Stimulated activated CD8-positive, alpha-beta memory T cell treated with anti-CD3 and anti-CD28 coated beads, Interleukin-15, amount 100 ng/mL, for 48 hours (primary cell): ENCODE measurements at regions not wholly inside any gene's neighbourhood (a gene's known extent, or its start where the extent isn't known, plus 50 kb on each side); places are given as distances from the start of the nearest gene placed in this dataset.

Source experiments
- DNase-seq, 2 donors: peaks; one replicate each; pipeline ENCODE4 v3.0.0-alpha.2; 2020; ENCODE audit warnings: low read depth in 2 of 2

DNA sequence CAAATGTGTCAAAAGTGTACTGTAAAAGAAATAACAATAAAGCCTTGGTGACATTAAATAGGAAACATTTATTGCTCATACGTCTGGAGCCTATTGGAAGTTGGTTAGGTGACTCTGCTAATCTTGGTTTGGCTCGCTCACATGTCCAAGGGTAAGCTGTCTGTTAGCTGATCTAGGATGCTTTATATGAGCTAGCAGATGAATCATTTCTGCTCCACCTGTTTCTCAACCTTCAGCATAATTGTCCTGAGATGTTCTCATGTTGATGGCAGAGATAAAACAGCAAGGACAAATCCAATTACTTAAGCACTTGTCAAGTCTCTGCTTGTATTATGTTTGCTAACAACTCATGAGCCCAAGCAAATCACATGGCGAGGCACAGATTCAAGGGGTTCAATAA, 56.0 kb upstream of the CD53 start:
- no peak for DNase-seq

DNA sequence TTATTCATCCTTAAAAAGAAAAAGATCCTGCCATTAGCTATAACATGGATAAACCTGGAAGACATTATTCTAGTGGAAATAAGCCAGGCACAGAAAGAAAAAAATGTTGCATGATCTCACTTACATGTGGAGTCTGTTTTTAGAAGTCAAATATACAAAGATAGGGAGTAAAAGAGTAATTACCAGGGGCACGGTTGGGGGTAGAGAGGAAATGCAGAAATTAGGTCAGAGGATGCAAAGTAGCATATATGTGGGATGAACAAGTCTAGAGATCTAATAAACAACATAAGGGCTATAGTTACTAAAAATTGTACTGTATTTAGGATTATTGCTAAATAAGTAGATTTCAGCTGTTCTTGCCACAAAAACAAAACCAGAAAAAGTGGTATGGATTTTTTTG, 61.4 kb upstream of the CD53 start:
- DNase-seq: no peak

DNA sequence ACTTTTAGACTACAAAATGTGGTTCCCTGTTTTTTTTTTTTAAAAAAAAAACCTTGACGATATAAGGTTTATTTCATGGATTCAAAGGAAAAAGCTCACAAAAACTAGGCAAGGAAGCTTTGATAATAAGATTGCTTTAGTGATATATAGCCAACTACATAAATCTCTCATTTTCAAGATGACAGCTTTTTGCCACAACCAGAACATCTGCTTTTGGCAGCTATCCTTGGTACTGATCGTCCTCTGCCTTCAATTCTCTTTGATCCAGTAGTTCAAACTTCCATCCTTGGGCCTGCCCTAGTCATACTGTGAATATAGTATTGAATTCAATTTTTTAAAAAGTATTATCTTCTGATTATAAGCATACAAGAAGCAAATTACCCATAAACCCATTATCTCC, 72.9 kb upstream of the CD53 start:
- DNase-seq: no peak

GRCh38 chr1:110798691-110799256, 74.2 kb upstream of the CD53 start:
- DNase-seq: no peak

DNA sequence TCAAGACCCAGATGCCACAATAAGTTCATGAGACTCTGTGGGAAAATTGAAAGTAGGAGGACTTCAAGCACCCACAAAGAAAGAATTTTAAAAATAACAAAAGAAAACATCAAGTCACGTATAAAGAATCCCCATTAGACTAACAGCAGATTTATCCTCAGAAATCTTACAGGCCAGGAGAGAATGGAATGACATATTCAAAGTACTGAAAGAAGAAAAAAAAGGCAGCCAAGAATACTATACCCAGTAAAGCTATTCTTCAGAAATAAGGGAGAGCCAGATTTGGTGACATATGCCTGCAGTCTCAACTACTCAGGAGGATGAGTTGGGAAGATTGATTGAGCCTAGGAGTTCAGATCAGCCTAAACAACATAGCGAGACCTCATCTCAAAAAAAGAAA, 84.3 kb upstream of the CD53 start:
- DNase-seq: no peak

DNA sequence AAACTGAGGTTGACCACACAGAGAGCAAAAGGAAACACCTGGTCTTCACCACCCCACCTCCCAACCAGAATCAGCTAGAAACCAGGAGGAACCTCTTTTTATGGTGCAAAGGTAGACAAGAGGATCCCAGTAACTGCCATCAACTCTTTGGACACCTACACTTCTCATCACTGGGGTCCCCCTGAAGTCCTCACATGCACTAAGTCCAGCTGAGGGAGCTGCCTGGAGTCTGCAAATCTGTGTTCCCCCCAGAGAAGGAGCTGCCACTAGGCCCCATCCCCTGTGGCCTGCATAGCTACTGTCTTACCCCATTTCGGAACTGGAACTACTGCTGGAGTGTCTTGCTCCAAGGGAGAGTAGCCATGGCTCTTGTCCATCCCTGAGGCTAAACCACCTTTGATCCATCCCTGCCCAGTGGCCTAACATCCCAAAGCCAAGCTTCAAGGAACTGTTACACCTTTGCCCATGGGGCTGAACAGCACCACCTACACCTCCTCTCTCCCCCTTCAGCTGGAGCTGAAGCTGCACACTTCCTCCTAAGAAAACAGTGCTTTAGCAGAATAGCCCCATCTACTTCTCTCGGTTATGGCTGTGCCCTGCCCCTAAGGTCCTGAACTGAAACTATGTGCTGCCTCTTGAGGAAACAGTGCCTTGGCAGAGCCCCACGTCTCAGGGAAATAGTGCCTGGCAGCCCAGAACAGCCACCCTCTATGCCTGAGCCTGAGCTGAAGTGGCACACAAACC, 85.4 kb upstream of the CD53 start:
- no peak for DNase-seq

- no peak for DNase-seq
Measured at GRCh38 chr1:110786802-110787327, 86.1 kb upstream of the CD53 start.

DNA sequence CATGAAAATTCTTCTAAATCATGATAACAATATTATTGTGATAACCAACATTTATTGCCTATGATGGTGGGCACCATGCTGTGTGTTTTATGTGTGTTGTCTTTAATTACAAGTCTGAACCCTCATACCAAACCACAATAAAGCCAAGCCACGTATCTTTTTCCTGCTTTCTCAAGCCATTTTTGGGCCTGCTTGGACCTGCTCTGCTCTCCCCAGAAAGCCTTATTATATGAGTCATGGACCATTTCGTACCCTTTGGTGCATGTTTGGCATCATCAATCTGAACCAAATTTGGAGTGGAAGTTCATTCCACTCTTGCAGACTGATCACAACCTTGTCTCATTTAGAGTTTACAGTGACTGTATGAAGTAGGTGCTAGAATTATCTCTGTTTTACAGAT, 87.3 kb upstream of the CD53 start:
- no peak for DNase-seq

- DNase-seq: no peak
Measured at GRCh38 chr1:110785055-110785454, 87.9 kb upstream of the CD53 start.

DNA sequence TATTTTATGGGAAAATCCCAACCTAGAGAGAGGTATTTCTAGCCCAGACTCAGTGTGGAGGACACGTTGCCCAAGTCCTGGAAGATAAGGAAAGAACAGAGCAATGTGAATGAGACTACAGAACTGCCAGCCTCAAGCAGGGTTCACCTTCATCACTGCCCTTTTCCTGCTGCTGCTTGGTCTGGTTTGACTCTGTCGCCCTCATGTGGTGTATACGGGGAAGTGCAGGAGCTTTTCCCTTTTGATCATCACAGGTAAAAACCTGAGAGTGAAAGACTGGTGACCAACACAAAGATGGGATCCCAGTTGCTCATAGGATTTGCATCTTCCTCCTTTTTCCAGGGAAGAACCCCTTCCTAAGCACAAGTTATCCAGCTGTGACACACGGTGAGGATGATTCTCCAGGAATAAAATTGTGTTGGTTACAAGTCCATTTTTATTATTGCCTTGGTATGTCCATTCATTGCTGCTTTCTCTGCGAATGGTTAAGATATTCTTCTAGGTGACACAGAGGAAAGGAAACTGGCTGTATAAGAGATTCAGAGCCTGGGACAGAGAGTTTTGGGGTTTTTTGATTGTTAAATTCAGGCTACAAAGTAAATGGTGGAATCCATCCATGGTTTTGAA, 89.5 kb upstream of the CD53 start:
- DNase-seq: peak in 1 of 2 donors; percentile 18

DNA sequence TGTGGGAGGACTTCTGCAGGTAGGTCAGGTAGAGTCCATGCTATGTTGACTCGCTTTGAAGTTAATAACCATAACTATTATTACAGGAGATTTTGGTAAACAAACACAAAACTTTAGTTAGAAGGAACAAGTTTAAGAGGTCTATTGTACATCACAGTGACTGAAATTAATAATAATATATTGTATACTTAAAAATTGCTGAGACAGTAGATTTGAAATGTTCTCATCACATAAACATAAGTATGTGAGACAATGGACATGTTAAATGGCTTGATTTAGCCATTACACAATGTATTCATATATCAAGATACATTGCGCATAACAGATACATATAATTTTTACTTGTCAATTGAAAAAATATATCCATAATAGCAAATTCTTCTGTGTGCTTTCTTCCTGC, 91.4 kb upstream of the CD53 start:
- DNase-seq: no peak

DNA sequence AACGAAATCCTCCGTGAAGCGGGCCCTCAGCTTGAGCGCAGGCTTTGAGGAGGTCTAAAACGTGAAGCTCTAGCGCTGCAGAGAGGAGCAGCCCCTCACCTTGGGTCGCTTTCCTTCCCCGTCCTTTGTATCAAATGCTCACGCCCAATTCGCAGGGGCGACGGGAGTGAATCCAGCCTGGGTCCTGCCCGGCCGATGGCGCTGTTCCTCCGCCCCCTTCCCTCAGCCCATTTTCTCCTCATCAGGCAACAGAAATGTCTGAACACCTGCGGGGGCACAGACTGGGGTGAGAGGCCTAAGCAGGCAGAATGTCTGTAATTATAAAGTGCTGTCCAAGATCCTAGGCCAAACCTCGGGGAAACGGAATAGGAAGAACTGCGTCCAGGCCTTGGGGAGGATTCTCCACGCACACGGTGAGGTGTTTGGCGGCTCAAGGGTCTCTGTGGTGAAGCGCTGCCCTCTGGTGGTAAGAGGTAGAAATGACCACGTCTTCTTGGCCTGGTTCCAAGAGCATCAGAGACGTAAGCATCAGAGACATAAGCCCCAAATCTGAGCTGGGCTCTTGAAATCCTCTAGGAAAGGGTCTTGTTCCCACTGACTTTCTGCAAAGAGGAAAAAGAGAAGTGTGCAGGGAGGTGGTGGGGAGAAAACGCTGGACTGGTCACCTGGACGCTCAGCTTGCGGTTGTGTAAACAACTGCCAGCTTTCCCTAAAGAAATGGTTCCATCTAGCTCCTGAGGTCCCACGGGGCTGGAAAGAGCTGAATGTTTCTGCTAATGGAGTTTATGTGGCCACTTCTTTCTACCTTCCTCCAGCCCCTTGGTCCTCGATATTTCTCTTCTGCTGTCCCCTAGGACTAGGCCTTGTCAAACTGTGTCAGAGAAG, 92.1 kb upstream of the CD53 start:
- peak; percentile 34 to 43 for DNase-seq

- no peak for DNase-seq
Measured at GRCh38 chr1:110779636-110780035, 93.3 kb upstream of the CD53 start.

- no peak for DNase-seq
Measured at GRCh38 chr1:110778821-110779220, 94.1 kb upstream of the CD53 start.

DNA sequence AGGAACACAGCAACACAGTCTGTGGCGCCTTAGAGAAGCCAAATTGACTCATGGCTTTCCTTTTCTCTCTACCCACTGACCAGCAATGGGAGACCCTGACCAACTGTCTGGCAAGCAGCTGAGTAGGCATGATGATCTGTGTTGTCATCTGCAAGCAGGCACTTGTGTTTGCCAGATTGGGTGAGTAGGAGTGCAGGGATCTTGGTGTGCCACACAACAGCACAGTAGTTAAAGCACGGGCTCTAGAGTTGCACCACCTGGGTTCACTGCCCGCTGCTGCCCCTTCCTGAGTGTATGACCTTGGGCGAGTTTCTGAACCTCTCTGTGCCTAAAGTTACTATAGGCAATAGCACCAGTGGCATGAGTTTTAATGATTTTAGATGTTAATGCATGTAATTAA, 95.7 kb upstream of the CD53 start:
- no peak for DNase-seq

GRCh38 chr1:110774398-110774797, 98.5 kb upstream of the CD53 start:
- no peak for DNase-seq

DNA sequence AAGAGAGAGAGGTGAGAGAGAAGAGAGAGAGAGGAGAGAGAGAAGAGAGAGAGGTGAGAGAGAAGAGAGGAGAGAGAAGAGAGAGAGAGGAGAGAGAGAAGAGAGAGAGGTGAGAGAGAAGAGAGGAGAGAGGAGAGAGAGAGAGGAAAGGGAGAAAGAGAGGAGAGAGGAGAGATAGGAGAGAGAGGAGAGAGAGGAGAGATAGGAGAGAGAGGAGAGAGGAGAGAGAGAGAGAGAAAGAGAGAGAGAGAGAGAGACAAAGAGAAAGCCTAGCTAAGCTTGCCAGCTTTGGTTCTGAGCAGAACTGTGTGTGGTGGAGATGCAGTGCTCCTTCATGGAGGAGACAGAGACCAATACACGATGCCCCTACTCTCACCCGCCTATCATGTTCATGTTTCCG, 99.1 kb upstream of the KCNA3 start:
- no peak for DNase-seq

- no peak for DNase-seq
Measured at GRCh38 chr1:110771245-110772022, 96.7 kb upstream of the KCNA3 start.

DNA sequence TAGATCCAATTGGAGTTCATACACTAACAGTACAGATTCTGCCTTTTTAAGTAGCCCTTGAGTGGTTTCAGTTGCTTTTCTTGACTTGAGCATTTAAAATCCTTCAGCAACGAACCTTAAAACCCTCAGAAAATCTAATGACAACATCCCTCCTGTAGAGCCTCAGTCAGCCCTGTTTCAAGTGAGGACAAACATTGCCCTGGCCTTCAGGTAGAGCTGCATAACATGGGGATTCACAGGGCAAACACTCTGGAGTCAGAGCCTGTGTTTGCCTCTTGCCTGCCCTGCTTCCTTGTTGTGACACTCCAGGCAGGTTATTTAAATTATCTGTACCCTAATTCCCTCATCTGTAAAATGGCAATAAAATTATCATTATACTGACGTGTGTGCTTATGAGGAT, 96.1 kb upstream of the KCNA3 start:
- no peak for DNase-seq

GRCh38 chr1:110768605-110769004, 93.9 kb upstream of the KCNA3 start:
- DNase-seq: no peak

GRCh38 chr1:110766336-110766647, 91.6 kb upstream of the KCNA3 start:
- DNase-seq: no peak
